22Rv1 (cell line): ENCODE measurements at regions not wholly inside any gene's neighbourhood (a gene's known extent, or its start where the extent isn't known, plus 50 kb on each side); places are given as distances from the start of the nearest gene placed in this dataset.

ENCODE experiments used
- CTCF ChIP-seq: fragments of 450-650 bp; IDR thresholded peaks from 2 replicates; pipeline ENCODE4 v1.5.1; 2017; ENCODE audit warnings: mild to moderate bottlenecking
- ZFX ChIP-seq: fragments of 450-650 bp; IDR thresholded peaks from 2 replicates; pipeline ENCODE4 v1.6.1; 2017; ENCODE audit warnings: antibody characterized with exemption, borderline replicate concordance

GRCh38 chr3:177902876-177903275 is 633.4 kb upstream of the KCNMB2 start:
- TF ChIP-seq CTCF (no peak), ZFX (no peak)
